H1 (cell line): ENCODE measurements at regions not wholly inside any gene's neighbourhood (a gene's known extent, or its start where the extent isn't known, plus 50 kb on each side); places are given as distances from the start of the nearest gene placed in this dataset.

ENCODE experiments used
- HDAC2 ChIP-seq, 2 experiments: fragments of 300-600 bp in 1 of 2; sonication (generic) in 1 of 2; IDR thresholded peaks; 2 replicates each; pipeline ENCODE4 v1.6.1; 2011 to 2012; ENCODE audit warnings: low read depth in 2 of 2, low read length in 2 of 2, mild to moderate bottlenecking in 2 of 2, moderate library complexity in 2 of 2, borderline replicate concordance in 1 of 2, inconsistent platforms in 1 of 2
- USF2 ChIP-seq: IDR thresholded peaks from 2 replicates; pipeline ENCODE4 v1.6.1; 2011; ENCODE audit warnings: low read length, improper control_type of control experiment

- TF ChIP-seq USF2 (no peak), HDAC2 (IDR thresholded peaks at IDR 0.05; ENCODE audit: borderline replicate concordance in 1 of 2, low read depth in 2 of 2, low read length in 2 of 2) (no peak)
Observed at GRCh38 chr5:145489516-145489915, 345.6 kb downstream of the PRELID2 start (continued).
